Lung microvascular endothelial cell (primary cell): ENCODE measurements at regions not wholly inside any gene's neighbourhood (a gene's known extent, or its start where the extent isn't known, plus 50 kb on each side); places are given as distances from the start of the nearest gene placed in this dataset.

Source experiments
- DNase-seq, 2 donors: peaks; one replicate each; pipeline versions ENCODE4 v3.0.0 to v3.0.0-alpha.2; 2010; ENCODE audit warnings: low read depth in 2 of 2

- DNase-seq = no peak
Observed at GRCh38 chr2:15838481-15839090, 101.8 kb upstream of the MYCN start.

- DNase-seq = no peak
Observed at GRCh38 chr2:15839426-15840124, 100.8 kb upstream of the MYCN start.

- DNase-seq = peak in 1 of 2 donors; percentile 6
Observed at GRCh38 chr2:15840148-15840547, 100.2 kb upstream of the MYCN start.

- no peak for DNase-seq
Observed at GRCh38 chr2:15840969-15841368, 99.4 kb upstream of the MYCN start.

- DNase-seq = no peak
Observed at GRCh38 chr2:15841776-15842560, 98.4 kb upstream of the MYCN start.

- no peak for DNase-seq
Observed at GRCh38 chr2:15842758-15843666, 97.3 kb upstream of the MYCN start.

GRCh38 chr2:15844211-15844801 is 96.0 kb upstream of the MYCN start:
- DNase-seq = peak in 1 of 2 donors; percentile 4

- DNase-seq = no peak
Observed at GRCh38 chr2:15845294-15845693, 95.1 kb upstream of the MYCN start.

GRCh38 chr2:15845737-15846405 is 94.5 kb upstream of the MYCN start:
- no peak for DNase-seq

GRCh38 chr2:15846626-15847025 is 93.7 kb upstream of the MYCN start:
- DNase-seq = no peak

- no peak for DNase-seq
Observed at GRCh38 chr2:15850534-15850933, 89.8 kb upstream of the MYCN start.

GRCh38 chr2:15851076-15851693 is 89.2 kb upstream of the MYCN start:
- DNase-seq = no peak

GRCh38 chr2:15852811-15853210 is 87.5 kb upstream of the MYCN start:
- no peak for DNase-seq

GRCh38 chr2:15853903-15854302 is 86.4 kb upstream of the MYCN start:
- no peak for DNase-seq

- no peak for DNase-seq
Observed at GRCh38 chr2:15855766-15856260, 84.5 kb upstream of the MYCN start.

- DNase-seq = no peak
Observed at GRCh38 chr2:15856318-15856717, 84.0 kb upstream of the MYCN start.

- no peak for DNase-seq
Observed at GRCh38 chr2:15858466-15858865, 81.9 kb upstream of the MYCN start.

- DNase-seq = no peak
Observed at GRCh38 chr2:15860051-15860663, 80.2 kb upstream of the MYCN start.

- DNase-seq = no peak
Observed at GRCh38 chr2:15860760-15861159, 79.6 kb upstream of the MYCN start.
